Colonic mucosa (tissue), 4 donors: ENCODE measurements at regions not wholly inside any gene's neighbourhood (a gene's known extent, or its start where the extent isn't known, plus 50 kb on each side); places are given as distances from the start of the nearest gene placed in this dataset. TPM values are rescaled to one million over a fixed set of nuclear protein-coding genes. Genes with fewer than 3 reads are reported as not detected.

Experiments used
- DNase-seq: peaks from one replicate; pipeline ENCODE4 v3.0.0-alpha.2; 2020
- H3K27ac ChIP-seq: fragments of 200-600 bp; one replicate; pipeline ENCODE4 v1.8.0; 2021
- H3K27me3 ChIP-seq: fragments of 200-600 bp; one replicate; pipeline ENCODE4 v1.8.0; 2021
- H3K36me3 ChIP-seq: fragments of 200-600 bp; one replicate; pipeline ENCODE4 v1.8.0; 2021
- H3K4me1 ChIP-seq: fragments of 200-600 bp; one replicate; pipeline ENCODE4 v1.8.0; 2021; ENCODE audit warnings: mild to moderate bottlenecking
- H3K4me3 ChIP-seq: fragments of 200-600 bp; one replicate; pipeline ENCODE4 v1.8.0; 2021
- H3K9ac ChIP-seq, 2 donors: one replicate each; pipeline ENCODE4 v1.7.0; 2013; ENCODE audit warnings: control low read depth in 2 of 2, low read depth in 2 of 2, low read length in 2 of 2
- H3K9me3 ChIP-seq: fragments of 200-600 bp; one replicate; pipeline ENCODE4 v1.8.0; 2021
- intact Hi-C: fragments of 100-400 bp; cut with DNase I; formaldehyde crosslinking; loops from one replicate; pipeline ENCODE4 v1.14.1; 2022
- microRNA-seq: library from miRNA; unstranded; fragments of <30 nt; microRNA quantifications from one replicate; pipeline ENCODE4, GENCODE V29; 2019
- TF ChIP-seq, protein P1 (sequence below): fragments of 200-600 bp; IDR thresholded peaks from one replicate; pipeline ENCODE4 v1.8.0; 2022; ENCODE audit warnings: antibody characterized with exemption, mild to moderate bottlenecking
- donor health status: healthy.
- donor health status: DM: no; HTN: no; CAD: no.
- donor health status: DM: no; HTN: no; CAD: no.

- intact Hi-C loops = no loop called here
- Histone ChIP-seq H3K4me1 (no peaks in the 10 kb centered on the region), H3K4me3 (no peak overlapping the region), H3K9me3 (no peaks in the 10 kb centered on the region), H3K36me3 (no peaks in the 10 kb centered on the region), H3K27me3 (peaks cover 3% of the 10 kb centered on the region), H3K9ac (no peak overlapping the region), H3K27ac (no peak overlapping the region)
- DNase-seq = no peak
- TF ChIP-seq, protein P1, sequence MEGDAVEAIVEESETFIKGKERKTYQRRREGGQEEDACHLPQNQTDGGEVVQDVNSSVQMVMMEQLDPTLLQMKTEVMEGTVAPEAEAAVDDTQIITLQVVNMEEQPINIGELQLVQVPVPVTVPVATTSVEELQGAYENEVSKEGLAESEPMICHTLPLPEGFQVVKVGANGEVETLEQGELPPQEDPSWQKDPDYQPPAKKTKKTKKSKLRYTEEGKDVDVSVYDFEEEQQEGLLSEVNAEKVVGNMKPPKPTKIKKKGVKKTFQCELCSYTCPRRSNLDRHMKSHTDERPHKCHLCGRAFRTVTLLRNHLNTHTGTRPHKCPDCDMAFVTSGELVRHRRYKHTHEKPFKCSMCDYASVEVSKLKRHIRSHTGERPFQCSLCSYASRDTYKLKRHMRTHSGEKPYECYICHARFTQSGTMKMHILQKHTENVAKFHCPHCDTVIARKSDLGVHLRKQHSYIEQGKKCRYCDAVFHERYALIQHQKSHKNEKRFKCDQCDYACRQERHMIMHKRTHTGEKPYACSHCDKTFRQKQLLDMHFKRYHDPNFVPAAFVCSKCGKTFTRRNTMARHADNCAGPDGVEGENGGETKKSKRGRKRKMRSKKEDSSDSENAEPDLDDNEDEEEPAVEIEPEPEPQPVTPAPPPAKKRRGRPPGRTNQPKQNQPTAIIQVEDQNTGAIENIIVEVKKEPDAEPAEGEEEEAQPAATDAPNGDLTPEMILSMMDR = no peak
Measured at GRCh38 chrX:39990388-39990787, 107.4 kb downstream of the BCOR start.

DNA sequence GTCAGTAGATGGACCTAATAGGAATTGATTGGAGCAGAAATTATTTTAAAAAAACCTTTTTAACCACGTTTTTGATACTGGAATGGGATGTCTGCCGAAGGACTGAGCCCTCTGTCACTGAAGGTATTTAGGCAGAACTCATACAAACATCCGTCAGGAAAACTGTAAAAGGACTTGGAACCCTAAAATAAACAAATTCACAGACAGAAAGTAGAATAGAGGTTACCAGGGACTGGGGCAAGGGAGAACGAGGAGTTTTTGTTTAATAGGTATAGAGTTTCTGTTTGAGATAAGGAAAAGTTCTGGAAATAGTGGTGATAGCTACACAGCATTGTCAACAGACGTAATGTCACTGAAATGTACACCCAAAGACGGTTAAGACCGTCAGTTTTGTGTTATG, 105.5 kb downstream of the BCOR start:
- DNase-seq = no peak
- Histone ChIP-seq H3K9ac (no peak overlapping the region), H3K27ac (no peak overlapping the region), H3K9me3 (no peaks in the 10 kb centered on the region), H3K27me3 (peaks cover 3% of the 10 kb centered on the region), H3K36me3 (no peaks in the 10 kb centered on the region), H3K4me3 (no peak overlapping the region), H3K4me1 (no peaks in the 10 kb centered on the region)
- intact Hi-C loops = no loop called here
- TF ChIP-seq, protein P1 = no peak

- H3K27me3 ChIP-seq = peaks cover 3% of the 10 kb centered on the region
- TF ChIP-seq, protein P1 = no peak
- intact Hi-C loops = no loop called here
- no peaks in the 10 kb centered on the region for H3K36me3 ChIP-seq
- H3K27ac ChIP-seq = no peak overlapping the region
- no peak overlapping the region for H3K9ac ChIP-seq
- DNase-seq = no peak
- no peak overlapping the region for H3K4me3 ChIP-seq
- H3K4me1 ChIP-seq = no peaks in the 10 kb centered on the region
- H3K9me3 ChIP-seq = no peaks in the 10 kb centered on the region
Measured at GRCh38 chrX:39995457-39995856, 102.3 kb downstream of the BCOR start.

DNA sequence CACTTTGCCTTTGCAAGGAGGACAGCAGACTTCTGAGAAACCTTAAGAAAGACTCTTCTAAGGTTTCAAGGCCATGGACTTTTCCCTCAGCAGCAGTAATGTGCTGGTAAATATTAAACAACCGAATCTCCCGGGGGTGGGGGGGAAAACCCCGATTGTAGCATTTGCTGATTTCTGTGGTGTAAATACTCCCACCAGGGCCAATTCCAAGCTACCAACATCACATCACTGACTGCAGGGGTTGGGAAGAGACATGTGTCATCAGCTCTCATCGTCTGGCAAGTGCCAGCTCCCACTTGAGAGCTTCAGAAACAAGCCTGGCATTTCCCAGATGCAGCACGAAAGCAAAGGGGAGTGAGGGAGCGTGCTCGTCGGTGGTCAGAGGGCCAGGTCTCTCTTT, 101.2 kb downstream of the BCOR start:
- Histone ChIP-seq H3K4me1 (no peaks in the 10 kb centered on the region), H3K27me3 (peaks cover 3% of the 10 kb centered on the region), H3K4me3 (no peak overlapping the region), H3K36me3 (no peaks in the 10 kb centered on the region), H3K9me3 (no peaks in the 10 kb centered on the region), H3K27ac (no peak overlapping the region), H3K9ac (no peak overlapping the region)
- TF ChIP-seq, protein P1 = no peak
- no peak for DNase-seq
- intact Hi-C loops = no loop called here

- no peak overlapping the region for H3K4me3 ChIP-seq
- H3K4me1 ChIP-seq = no peaks in the 10 kb centered on the region
- no peak overlapping the region for H3K27ac ChIP-seq
- DNase-seq = no peak
- intact Hi-C loops = no loop called here
- H3K9me3 ChIP-seq = no peaks in the 10 kb centered on the region
- no peaks in the 10 kb centered on the region for H3K27me3 ChIP-seq
- no peaks in the 10 kb centered on the region for H3K36me3 ChIP-seq
- TF ChIP-seq, protein P1 = no peak
- no peak overlapping the region for H3K9ac ChIP-seq
Measured at GRCh38 chrX:39998636-39999406, 98.9 kb downstream of the BCOR start.

Small RNA genes lying in the stretch of these regions (microRNA-seq; reads per million reads assigned to microRNA genes)
- gene MIR1587 (not detected), gene MIR3937 (not detected)
